Dedifferentiated amniotic fluid mesenchymal stem cell (primary cell): ENCODE measurements at regions not wholly inside any gene's neighbourhood (a gene's known extent, or its start where the extent isn't known, plus 50 kb on each side); places are given as distances from the start of the nearest gene placed in this dataset.
A peak's percentile ranks its signal among the peaks of the same experiment; 100 is the strongest.
"Not testable (repeated sequence)": the region's sequence is repeated elsewhere in the genome, so short reads cannot be mapped to it uniquely, and the experiment has no call there.

Experiments used
- DNase-seq: peaks from one replicate; pipeline ENCODE4 v3.0.0-alpha.2; 2016; ENCODE audit errors: extremely low spot score

GRCh38 chr3:125916376-125916978 is 52.5 kb upstream of the ROPN1B start:
- DNase-seq: peak; percentile 90

GRCh38 chr3:125917020-125917549 is 51.9 kb upstream of the ROPN1B start:
- not testable (repeated sequence) for DNase-seq

GRCh38 chr3:125918024-125918423 is 51.0 kb upstream of the ROPN1B start:
- not testable (repeated sequence) for DNase-seq

- DNase-seq: not testable (repeated sequence)
These were observed 50.5 kb upstream of the ROPN1B start for GRCh38 chr3:125918451-125918850.

- DNase-seq: not testable (repeated sequence)
These were observed 50.1 kb upstream of the ROPN1B start for GRCh38 chr3:125918866-125919265.
